Endothelial cell of umbilical vein (primary cell): ENCODE measurements at regions not wholly inside any gene's neighbourhood (a gene's known extent, or its start where the extent isn't known, plus 50 kb on each side); places are given as distances from the start of the nearest gene placed in this dataset.

ENCODE experiments used
- BruUV-seq: library from RNA; stranded (reverse); fragments of 400-500 nt; replicated peaks from 2 replicates; lab custom pipeline; 2021; lab: Mats Ljungman, UMichigan
- CTCF ChIA-PET: fragments of 300-600, 350-600 bp; sonication (Branson Sonifier 250); formaldehyde crosslinking; loops from one replicate; lab custom pipeline; 2021; ENCODE audit warnings: antibody characterized with exemption, inconsistent platforms; lab: Charles Lee
- POLR2A ChIA-PET: fragments of 300-600, 350-600 bp; sonication (Branson Sonifier 250); formaldehyde crosslinking; loops from one replicate; lab custom pipeline; 2021; ENCODE audit warnings: antibody characterized with exemption, inconsistent platforms; lab: Charles Lee
- DNase-seq: peaks from one replicate; pipeline ENCODE4 v3.0.0-alpha.2; 2011; ENCODE audit warnings: low read depth, low spot score
- FAIRE-seq: peaks from 2 replicates; lab custom pipeline; 2011; peaks lifted over from hg19 to GRCh38; lab: Jason Lieb, UNC
- H2AFZ ChIP-seq: 2 replicates; pipeline ENCODE4 v1.6.0; 2012; ENCODE audit warnings: low read depth, low read length, control low read depth, inconsistent platforms
- H3K27ac ChIP-seq: 2 replicates; pipeline ENCODE4 v1.5.1; 2011; ENCODE audit warnings: low read depth, mild to moderate bottlenecking, control low read depth, low read length, moderate library complexity; ENCODE audit not compliant: insufficient read depth
- H3K27me3 ChIP-seq, 2 experiments: 2 replicates each; pipeline versions ENCODE4 v1.6.0 to v1.6.1; 2011; ENCODE audit warnings: low read length in 2 of 2, mixed read lengths in 1 of 2; ENCODE audit not compliant: control insufficient read depth in 2 of 2, insufficient read depth in 2 of 2
- H3K36me3 ChIP-seq, 2 experiments: 2 replicates in 1 of 2; 3 replicates in 1 of 2; pipeline ENCODE4 v1.5.1; 2011; ENCODE audit warnings: low read length in 2 of 2, mild to moderate bottlenecking in 1 of 2, moderate library complexity in 1 of 2; ENCODE audit not compliant: control insufficient read depth in 2 of 2, insufficient read depth in 2 of 2; ENCODE audit errors: extremely low read depth in 1 of 2
- H3K4me1 ChIP-seq: 3 replicates; pipeline ENCODE4 v1.5.1; 2011; ENCODE audit warnings: mild to moderate bottlenecking, low read length; ENCODE audit not compliant: control insufficient read depth, insufficient read depth; ENCODE audit errors: extremely low read depth
- H3K4me2 ChIP-seq: 2 replicates; pipeline ENCODE4 v1.6.1; 2011; ENCODE audit warnings: low read length, control low read depth, mixed read lengths; ENCODE audit not compliant: insufficient read depth
- H3K4me3 ChIP-seq, 3 experiments: fragments of 200-600 bp in 1 of 3; sonication (generic), shearing (Covaris generic) in 1 of 3; replicated peaks in 1 of 3; 2 replicates each; pipeline ENCODE4 v1.5.1; 2011 to 2016; ENCODE audit warnings: control low read depth in 3 of 3, low read length in 3 of 3, mild to moderate bottlenecking in 2 of 3, inconsistent platforms in 1 of 3, low read depth in 1 of 3, moderate library complexity in 1 of 3; ENCODE audit not compliant: insufficient read depth in 1 of 3
- H3K79me2 ChIP-seq: 2 replicates; pipeline ENCODE4 v1.6.0; 2012; ENCODE audit warnings: low read length, inconsistent platforms; ENCODE audit not compliant: control insufficient read depth, insufficient read depth
- H3K9ac ChIP-seq: replicated peaks from 2 replicates; pipeline ENCODE3; 2011; ENCODE audit warnings: low read length, control low read depth; ENCODE audit not compliant: insufficient read depth; ENCODE audit errors: extremely low read depth
- H3K9me1 ChIP-seq: replicated peaks from 3 replicates; pipeline ENCODE4 v1.6.0; 2011; ENCODE audit warnings: mild to moderate bottlenecking, low read length; ENCODE audit not compliant: control insufficient read depth, insufficient read depth; ENCODE audit errors: extremely low read depth
- H3K9me3 ChIP-seq: replicated peaks from 2 replicates; pipeline ENCODE4 v1.5.1; 2012; ENCODE audit warnings: low read length, inconsistent platforms; ENCODE audit not compliant: control insufficient read depth, insufficient read depth
- H4K20me1 ChIP-seq: replicated peaks from 2 replicates; pipeline ENCODE3; 2011; ENCODE audit warnings: mild to moderate bottlenecking, low read length; ENCODE audit not compliant: control insufficient read depth, insufficient read depth; ENCODE audit errors: extremely low read depth
- EZH2 ChIP-seq: IDR thresholded peaks from 2 replicates; pipeline ENCODE4 v1.6.1; 2012; ENCODE audit warnings: borderline replicate concordance, low read depth, mild to moderate bottlenecking, moderate library complexity, low read length, inconsistent platforms; ENCODE audit not compliant: severe bottlenecking
- FOS ChIP-seq: IDR thresholded peaks from 2 replicates; pipeline ENCODE4 v1.6.1; 2011; ENCODE audit warnings: mild to moderate bottlenecking, low read length, moderate library complexity, borderline replicate concordance; ENCODE audit not compliant: insufficient read depth
- GATA2 ChIP-seq: IDR thresholded peaks from 2 replicates; pipeline ENCODE4 v1.7.0; 2011; ENCODE audit warnings: low read depth, mild to moderate bottlenecking, moderate library complexity, mixed read lengths, low read length; ENCODE audit not compliant: insufficient read length, insufficient read depth
- JUN ChIP-seq: IDR thresholded peaks from 2 replicates; pipeline ENCODE4 v1.6.1; 2011; ENCODE audit warnings: borderline replicate concordance, low read depth; ENCODE audit not compliant: insufficient read length, insufficient read depth
- MAX ChIP-seq: IDR thresholded peaks from 2 replicates; pipeline ENCODE4 v1.6.1; 2011; ENCODE audit not compliant: insufficient read depth, insufficient read length
- MYC ChIP-seq: IDR thresholded peaks from one replicate; pipeline ENCODE4 v1.6.1; 2011; ENCODE audit warnings: mild to moderate bottlenecking, low read depth, low read length
- POLR2A ChIP-seq: IDR thresholded peaks from 2 replicates; pipeline ENCODE4 v1.6.1; 2012; ENCODE audit warnings: low read depth, mild to moderate bottlenecking, control low read depth, low read length
- POLR2AphosphoS5 ChIP-seq: IDR thresholded peaks from 2 replicates; pipeline ENCODE4 v1.6.1; 2012; ENCODE audit warnings: low read depth, mild to moderate bottlenecking, control low read depth, low read length, moderate library complexity; ENCODE audit not compliant: insufficient read depth
- dilution Hi-C: fragments of 300-500 bp; cut with MboI; formaldehyde crosslinking; loops from one replicate; pipeline ENCODE4 v1.15.0; 2019; ENCODE audit warnings: low sequenced_read_pairs; ENCODE audit not compliant: extremely low pct_ligation_motif_present
- intact Hi-C: fragments of 100-400 bp; cut with micrococcal nuclease; formaldehyde crosslinking; loops from one replicate; pipeline ENCODE4 v1.10.0; 2022
- TF ChIP-seq, protein P1 (sequence below), 2 donors: IDR thresholded peaks; 1 replicate in 1 of 2; 2 replicates in 1 of 2; pipeline ENCODE4 v1.5.1; 2011; ENCODE audit warnings: low read length in 2 of 2, mild to moderate bottlenecking in 2 of 2, moderate library complexity in 2 of 2, control low read depth in 1 of 2, inconsistent platforms in 1 of 2, low read depth in 1 of 2; ENCODE audit not compliant: insufficient read depth in 1 of 2; ENCODE audit errors: extremely low read depth in 1 of 2

DNA sequence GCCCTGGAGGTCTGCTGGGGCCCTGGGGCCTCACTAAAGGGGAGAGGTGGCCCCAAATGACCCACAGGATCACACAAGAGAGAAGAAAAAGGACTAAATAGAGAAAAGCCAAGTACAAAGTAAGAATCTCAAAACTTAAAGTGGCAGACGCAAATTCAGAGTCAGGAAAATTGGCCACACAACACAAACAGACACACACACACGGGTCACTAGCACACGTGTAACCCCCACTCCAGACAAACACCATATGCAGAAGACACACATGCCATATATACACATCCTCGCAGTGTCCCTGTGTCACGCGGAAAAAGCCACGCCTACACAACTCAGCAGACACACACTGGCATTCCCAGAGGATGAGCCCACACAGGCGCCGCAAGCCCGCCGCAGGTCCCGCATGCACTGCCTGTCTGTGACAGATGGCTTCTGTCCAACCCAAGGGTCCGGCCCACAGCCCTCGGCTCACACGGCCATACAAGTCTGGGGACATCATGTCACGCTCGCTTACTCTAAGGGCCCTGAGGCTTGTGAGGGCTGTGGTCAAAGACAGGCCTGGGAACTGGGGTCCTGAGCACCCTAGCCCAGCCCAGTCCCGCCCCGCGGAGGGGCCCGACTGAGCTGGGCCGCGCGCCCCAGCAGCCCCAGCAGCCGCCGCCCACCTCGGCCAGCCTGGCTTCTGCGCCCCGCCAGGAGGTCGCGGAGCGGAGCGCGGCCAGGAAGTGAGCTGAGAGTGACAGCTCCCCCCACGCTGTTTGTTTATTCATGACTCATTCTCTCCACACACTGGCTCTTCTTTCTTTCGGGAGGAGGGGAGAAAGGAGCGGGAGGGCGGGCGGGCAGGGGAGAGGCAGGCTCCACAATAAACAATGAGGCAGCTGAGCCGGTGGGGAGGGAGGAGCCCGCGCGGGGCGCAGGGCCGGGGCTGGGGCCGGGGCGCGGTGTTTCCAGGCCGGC, 95.5 kb upstream of the ZMIZ1 start:
- H3K4me1 ChIP-seq: peaks cover 32% of the 10 kb centered on the region
- no peak for TF ChIP-seq GATA2
- TF ChIP-seq EZH2: no peak
- peak; percentile 83 for TF ChIP-seq POLR2AphosphoS5
- TF ChIP-seq JUN: peak; percentile 80
- TF ChIP-seq MYC: peak; percentile 82
- TF ChIP-seq, protein P1, sequence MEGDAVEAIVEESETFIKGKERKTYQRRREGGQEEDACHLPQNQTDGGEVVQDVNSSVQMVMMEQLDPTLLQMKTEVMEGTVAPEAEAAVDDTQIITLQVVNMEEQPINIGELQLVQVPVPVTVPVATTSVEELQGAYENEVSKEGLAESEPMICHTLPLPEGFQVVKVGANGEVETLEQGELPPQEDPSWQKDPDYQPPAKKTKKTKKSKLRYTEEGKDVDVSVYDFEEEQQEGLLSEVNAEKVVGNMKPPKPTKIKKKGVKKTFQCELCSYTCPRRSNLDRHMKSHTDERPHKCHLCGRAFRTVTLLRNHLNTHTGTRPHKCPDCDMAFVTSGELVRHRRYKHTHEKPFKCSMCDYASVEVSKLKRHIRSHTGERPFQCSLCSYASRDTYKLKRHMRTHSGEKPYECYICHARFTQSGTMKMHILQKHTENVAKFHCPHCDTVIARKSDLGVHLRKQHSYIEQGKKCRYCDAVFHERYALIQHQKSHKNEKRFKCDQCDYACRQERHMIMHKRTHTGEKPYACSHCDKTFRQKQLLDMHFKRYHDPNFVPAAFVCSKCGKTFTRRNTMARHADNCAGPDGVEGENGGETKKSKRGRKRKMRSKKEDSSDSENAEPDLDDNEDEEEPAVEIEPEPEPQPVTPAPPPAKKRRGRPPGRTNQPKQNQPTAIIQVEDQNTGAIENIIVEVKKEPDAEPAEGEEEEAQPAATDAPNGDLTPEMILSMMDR (IDR thresholded peaks at IDR 0.05; ENCODE audit: extremely low read depth in 1 of 2, insufficient read depth in 1 of 2, low read depth in 1 of 2, low read length in 2 of 2): no peak
- peak; percentile 55 for TF ChIP-seq POLR2A
- TF ChIP-seq MAX: no peak
- TF ChIP-seq FOS: peak; percentile 76
- DNase-seq (peak; percentile 91), FAIRE-seq (peak; percentile 79)
- dilution Hi-C loops (no loop called here), intact Hi-C loops (loop anchor here (1.0 to 5.0 kb wide), 5 partner anchors 204 to 941 kb away; partner anchors contain the start of gene RPS24)
- no peak overlapping the region for H2AFZ ChIP-seq
- H3K79me2 ChIP-seq: no peaks in the 10 kb centered on the region
- CTCF ChIA-PET: interaction anchor here (0.7 to 3.0 kb wide), 15 partner anchors 9 to 1126 kb away, joined by 3 to 36 read pairs (median 4); no protein-coding TSS in a partner anchor
- BruUV-seq: TSS peak; percentile 81
- H3K9me3 ChIP-seq: no peaks in the 10 kb centered on the region
- peak overlapping the region; percentile 90 for H3K9ac ChIP-seq
- no peaks in the 10 kb centered on the region for H4K20me1 ChIP-seq
- no peaks in the 10 kb centered on the region for H3K9me1 ChIP-seq
- POLR2A ChIA-PET: interaction anchor here (0.6 to 1.8 kb wide), 4 partner anchors 10 to 182 kb away, joined by 3 to 9 read pairs (median 3); no protein-coding TSS in a partner anchor
- H3K27ac ChIP-seq: peak overlapping the region; percentile 98
- H3K4me2 ChIP-seq: peak overlapping the region; percentile 37
- no peaks in the 10 kb centered on the region for H3K36me3 ChIP-seq
- H3K4me3 ChIP-seq: peak overlapping the region in 2 of 3 experiments; percentile 11 to 15
- no peaks in the 10 kb centered on the region for H3K27me3 ChIP-seq
